ENCODE measurements at regions not wholly inside any gene's neighbourhood (a gene's known extent, or its start where the extent isn't known, plus 50 kb on each side); places are given as distances from the start of the nearest gene placed in this dataset.

- intact Hi-C loops (cut with DNase I), result no loop called here
- no peak overlapping the region for H3K27ac ChIP-seq
- ATAC-seq, result no peak
Observed at GRCh38 chr18:56294484-56295183, 343.8 kb downstream of the TXNL1 start.

GRCh38 chr18:56291294-56291693, 347.1 kb downstream of the TXNL1 start:
- DNase-seq (no peak), ATAC-seq (no peak)
- H3K27ac ChIP-seq, result peak overlapping the region in 2 of 12 donors; percentile 1 to 30
- H3K27me3 ChIP-seq, result no peaks in the 10 kb centered on the region
- intact Hi-C loops (cut with DNase I), result no loop called here
- TF ChIP-seq POLR2A (IDR thresholded peaks at IDR 0.05) (no peak), CTCF (IDR thresholded peaks at IDR 0.05) (no peak)
- no peaks in the 10 kb centered on the region for H3K9me3 ChIP-seq
- peaks cover 0 to 27% (median 4%) of the 10 kb centered on the region in 12 donors for H3K4me1 ChIP-seq
- H3K36me3 ChIP-seq, result no peaks in the 10 kb centered on the region
- H3K4me3 ChIP-seq, result no peak overlapping the region
- 40 to 57% (median 52%) methylated on average over 4 of the region's 4 CpGs for WGBS, 4 donors

More at GRCh38 chr18:56294484-56295183, 343.8 kb downstream of the TXNL1 start:
- no peak for TF ChIP-seq POLR2A (IDR thresholded peaks at IDR 0.05)
- no peak for TF ChIP-seq CTCF (IDR thresholded peaks at IDR 0.05)
- no peaks in the 10 kb centered on the region for H3K9me3 ChIP-seq
- no peak for DNase-seq
- peaks cover 0 to 22% (median 4%) of the 10 kb centered on the region in 12 donors for H3K4me1 ChIP-seq
- no peak overlapping the region for H3K4me3 ChIP-seq
- H3K27me3 ChIP-seq, result no peaks in the 10 kb centered on the region
- WGBS, 4 donors, result 74 to 82% (median 81%) methylated on average over 5 of the region's 5 CpGs
- H3K36me3 ChIP-seq, result no peaks in the 10 kb centered on the region

GRCh38 chr18:56289381-56289780, 349.0 kb downstream of the TXNL1 start:
- H3K27me3 ChIP-seq, result no peaks in the 10 kb centered on the region
- no peak overlapping the region for H3K4me3 ChIP-seq
- intact Hi-C loops (cut with DNase I), result no loop called here
- ATAC-seq (peak in 2 of 4 donors; percentile 46 to 61), DNase-seq (no peak)
- H3K9me3 ChIP-seq, result no peaks in the 10 kb centered on the region
- H3K27ac ChIP-seq, result peak overlapping the region in 1 of 12 donors; percentile 6
- H3K4me1 ChIP-seq, result peaks cover 0 to 27% (median 4%) of the 10 kb centered on the region in 12 donors
- no peaks in the 10 kb centered on the region for H3K36me3 ChIP-seq
- TF ChIP-seq POLR2A (IDR thresholded peaks at IDR 0.05) (no peak), CTCF (IDR thresholded peaks at IDR 0.05) (no peak)
- 61 to 78% (median 69%) methylated on average over 2 of the region's 2 CpGs for WGBS, 4 donors

- Histone ChIP-seq H3K27me3 (no peaks in the 10 kb centered on the region), H3K9me3 (no peaks in the 10 kb centered on the region), H3K4me1 (peaks cover 0 to 27% (median 4%) of the 10 kb centered on the region in 12 donors), H3K4me3 (no peak overlapping the region), H3K27ac (no peak overlapping the region), H3K36me3 (no peaks in the 10 kb centered on the region)
- no peak for DNase-seq
- TF ChIP-seq POLR2A (IDR thresholded peaks at IDR 0.05), result no peak
- TF ChIP-seq CTCF (IDR thresholded peaks at IDR 0.05), result no peak
- intact Hi-C loops (cut with DNase I), result no loop called here
- WGBS, 4 donors, result 69 to 76% (median 71%) methylated on average over 4 of the region's 4 CpGs
- no peak for ATAC-seq
Observed at GRCh38 chr18:56286775-56287325, 351.5 kb downstream of the TXNL1 start.
